ENCODE measurements at regions not wholly inside any gene's neighbourhood (a gene's known extent, or its start where the extent isn't known, plus 50 kb on each side); places are given as distances from the start of the nearest gene placed in this dataset.
"Not testable (repeated sequence)": the region's sequence is repeated elsewhere in the genome, so short reads cannot be mapped to it uniquely, and the experiment has no call there.

DNA sequence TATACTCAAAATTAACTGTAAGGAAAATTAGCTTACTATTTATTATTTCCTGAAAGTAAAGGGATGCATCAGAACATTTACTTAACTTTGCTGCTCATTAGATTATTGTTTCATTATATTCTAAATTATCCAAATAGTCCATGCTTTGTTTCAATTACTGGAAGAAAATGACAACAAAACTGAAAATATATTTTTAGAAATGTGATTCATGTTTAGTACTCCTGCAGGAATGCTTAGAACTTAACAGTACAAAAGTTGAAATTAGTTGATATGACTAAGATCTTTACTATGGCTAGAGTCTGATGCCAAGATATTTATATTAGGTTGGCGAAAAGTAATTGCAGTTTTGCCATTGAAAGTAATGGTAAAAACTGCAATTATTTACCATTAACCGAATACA is 660.5 kb upstream of the PABPC4L start:
- DNase-seq = no peak

DNA sequence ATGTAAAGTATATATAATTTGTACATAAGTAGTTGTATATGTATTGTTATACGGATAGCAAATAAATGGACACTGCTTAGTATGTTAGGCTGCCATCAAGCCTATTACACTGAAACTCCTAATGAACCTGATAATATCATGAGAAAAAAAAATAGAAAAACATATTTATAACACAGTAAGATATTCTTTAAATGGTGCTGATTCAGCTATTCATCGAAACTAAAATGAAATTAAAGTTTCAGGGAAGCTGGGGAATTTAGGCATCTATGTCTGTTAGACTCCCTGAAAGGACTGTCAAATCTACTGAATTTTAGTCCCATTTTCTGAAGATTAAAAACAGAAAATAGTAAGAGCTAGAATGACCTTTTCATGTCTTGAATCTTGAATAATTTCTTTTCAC is 647.1 kb upstream of the PABPC4L start:
- no peak for DNase-seq

DNA sequence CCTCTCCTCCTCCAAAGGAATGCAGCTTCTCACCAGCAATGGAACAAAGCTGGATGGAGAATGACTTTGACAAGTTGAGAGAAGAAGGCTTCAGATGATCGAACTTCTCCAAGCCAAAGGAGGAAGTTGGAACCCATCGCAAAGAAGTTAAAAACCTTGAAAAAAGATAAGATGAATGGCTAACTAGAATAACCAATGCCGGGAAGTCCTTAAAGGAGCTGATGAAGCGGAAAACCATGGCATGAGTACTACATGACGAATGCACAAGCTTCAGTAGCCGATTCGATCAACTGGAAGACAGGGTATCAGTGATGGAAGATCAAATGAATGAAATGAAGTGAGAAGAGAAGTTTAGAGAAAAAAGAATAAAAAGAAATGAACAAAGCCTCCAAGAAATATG is 629.2 kb upstream of the PABPC4L start:
- not testable (repeated sequence) for DNase-seq

DNA sequence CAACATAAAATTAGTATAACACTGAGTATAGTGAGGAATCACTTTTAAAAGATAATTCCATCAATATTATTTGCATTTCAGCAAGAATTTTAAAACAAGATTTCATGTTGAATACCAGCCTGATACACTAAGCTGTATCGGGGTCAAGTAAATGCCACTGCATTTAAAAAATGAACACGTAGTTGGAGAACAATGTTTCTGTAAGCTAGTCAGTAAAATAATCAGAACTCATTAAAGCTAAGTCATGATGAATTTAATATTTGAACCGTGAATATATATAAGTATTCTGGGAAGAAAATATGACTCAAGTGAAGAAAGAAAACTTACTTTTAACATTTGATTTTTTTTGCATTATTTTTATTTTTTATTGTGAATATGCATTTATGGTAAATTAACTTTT is 611.0 kb upstream of the PABPC4L start:
- no peak for DNase-seq

DNA sequence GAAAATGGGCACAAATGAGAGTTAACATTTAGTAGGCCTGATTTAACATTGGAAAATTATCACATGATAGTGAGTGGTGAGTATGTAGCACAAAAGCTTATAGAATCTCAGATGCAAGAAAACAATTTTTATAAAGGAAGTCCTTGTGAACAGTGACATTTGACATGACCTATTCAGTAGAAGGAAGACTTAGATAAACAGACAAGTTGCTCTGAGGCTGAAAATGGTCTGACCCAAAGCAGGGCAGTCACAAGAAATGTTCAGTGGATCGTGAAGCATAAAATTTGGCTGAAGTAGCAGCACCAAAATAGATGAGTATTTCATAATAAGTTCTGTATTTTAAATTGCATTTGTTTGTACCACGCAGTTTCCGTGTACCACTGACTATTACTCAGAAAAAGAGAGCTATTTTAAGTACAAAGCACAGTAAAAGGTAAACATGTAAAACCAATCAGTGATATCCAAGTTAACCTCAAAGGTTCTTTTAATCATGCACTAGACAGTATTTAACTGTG is 605.7 kb upstream of the PABPC4L start:
- DNase-seq = no peak

DNA sequence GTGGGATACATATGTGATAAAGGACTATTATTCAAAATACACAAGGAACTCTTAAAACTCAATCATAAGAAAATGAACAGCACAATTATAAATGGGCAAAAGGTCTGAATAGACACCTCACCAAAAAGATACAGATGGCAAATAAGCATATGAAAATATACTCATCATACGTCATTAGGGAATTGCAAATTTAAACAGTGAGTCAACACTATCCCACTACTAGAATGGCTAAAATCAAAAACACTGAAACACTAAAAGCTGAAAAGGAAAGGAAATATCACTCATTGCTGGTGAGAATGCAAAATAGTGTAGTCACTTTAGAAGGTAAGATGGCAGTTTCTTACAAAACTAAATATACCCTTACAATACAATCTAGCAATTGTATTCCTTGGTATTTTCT is 597.0 kb upstream of the PABPC4L start:
- DNase-seq = no peak

DNA sequence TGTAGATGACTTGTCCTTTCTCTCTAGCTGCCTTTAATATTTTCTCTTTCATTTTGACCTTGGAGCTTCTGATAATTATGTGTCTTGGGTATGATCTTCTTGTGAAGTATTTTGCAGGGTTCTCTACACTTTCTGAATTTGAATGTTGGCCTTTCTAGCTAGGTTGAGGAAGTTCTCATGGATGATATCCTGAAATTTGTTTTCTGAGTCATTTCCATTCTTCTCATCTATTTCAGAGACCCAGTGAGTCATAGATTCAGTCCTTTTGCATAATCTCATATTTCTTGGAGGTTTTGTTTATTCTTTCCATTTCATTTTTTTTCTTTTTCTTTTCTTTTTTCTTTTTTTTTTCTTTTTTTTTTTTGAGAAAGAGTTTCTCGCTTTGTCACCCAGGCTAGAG is 585.7 kb upstream of the PABPC4L start:
- no peak for DNase-seq

DNA sequence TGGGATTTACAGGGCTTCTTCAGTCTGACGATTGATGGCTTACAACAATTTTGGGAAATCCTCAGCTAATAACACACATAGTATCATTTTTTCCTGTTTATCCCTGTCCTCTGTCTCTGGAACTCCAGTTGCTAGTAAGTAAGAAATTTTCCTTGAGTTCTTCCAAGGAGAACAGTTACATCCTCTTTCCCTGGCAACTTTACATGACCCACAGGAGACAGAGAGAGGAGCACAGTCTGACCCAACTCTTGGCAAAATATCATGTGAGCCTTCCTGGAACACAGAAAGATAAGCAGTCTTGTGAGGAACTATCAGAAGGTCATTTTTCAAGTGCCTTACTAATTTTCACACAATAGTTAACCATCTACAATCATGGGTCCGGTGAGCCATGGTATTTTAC is 578.7 kb upstream of the PABPC4L start:
- no peak for DNase-seq

DNA sequence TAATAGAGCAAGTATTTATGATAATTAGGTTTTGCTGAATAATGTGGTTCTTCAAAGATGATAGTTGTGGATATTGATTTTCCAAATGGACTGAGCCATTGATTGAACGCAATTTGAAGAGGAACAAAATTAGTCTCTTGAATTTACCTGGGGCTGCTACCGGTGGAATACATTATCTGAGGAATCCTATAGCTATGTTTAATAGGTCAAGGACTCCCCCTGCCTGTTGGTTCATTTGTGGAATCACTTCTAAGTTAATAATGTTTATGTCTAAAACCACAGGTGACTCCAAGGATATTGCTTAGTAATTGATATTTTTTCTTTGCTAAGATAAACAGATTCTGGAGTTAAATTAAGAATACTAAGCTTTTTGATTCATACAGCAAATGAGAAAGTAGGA is 576.0 kb upstream of the PABPC4L start:
- no peak for DNase-seq

DNA sequence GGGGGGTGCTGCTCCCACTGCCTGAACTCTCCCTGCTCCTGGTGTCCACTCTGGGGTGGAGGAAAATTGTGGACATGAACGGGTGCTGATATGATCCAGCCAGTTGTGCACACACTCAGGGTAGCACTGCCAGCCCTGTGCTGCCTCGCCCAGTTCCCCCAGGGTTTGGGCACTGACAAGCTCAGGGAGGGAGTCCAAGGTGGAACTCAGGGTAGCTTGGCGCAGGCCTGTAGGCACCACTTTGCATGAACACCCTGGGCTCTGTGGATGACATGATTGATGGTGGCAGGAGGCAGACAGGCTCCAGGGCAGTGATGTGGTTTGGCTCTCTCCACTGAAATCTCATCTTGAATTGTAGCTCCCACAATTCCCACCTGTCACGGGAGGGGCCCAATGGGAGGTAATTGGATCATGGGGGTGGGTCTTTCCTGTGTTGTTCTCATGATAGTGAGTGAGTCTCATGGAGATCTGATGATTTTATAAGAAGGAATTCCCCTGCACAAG is 572.0 kb upstream of the PABPC4L start:
- DNase-seq = no peak

DNA sequence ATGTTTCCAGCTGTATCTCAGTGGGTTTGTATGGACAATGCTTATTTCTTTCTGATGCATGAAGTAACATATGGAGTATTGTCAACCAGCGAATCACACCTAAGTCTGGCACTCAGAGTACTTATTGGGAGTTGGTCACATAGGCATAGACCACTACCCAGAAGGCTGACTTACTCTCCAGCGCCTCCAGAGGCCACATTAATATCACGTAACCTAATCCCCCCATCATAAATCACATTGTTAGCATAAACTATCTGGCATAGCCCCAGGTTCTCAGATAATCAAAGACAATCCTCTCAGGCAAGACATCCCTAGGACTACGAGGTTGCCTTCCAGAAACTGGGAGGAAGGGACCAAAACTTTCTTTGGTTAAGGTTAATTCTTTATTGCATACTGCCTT is 560.5 kb upstream of the PABPC4L start:
- DNase-seq = no peak

DNA sequence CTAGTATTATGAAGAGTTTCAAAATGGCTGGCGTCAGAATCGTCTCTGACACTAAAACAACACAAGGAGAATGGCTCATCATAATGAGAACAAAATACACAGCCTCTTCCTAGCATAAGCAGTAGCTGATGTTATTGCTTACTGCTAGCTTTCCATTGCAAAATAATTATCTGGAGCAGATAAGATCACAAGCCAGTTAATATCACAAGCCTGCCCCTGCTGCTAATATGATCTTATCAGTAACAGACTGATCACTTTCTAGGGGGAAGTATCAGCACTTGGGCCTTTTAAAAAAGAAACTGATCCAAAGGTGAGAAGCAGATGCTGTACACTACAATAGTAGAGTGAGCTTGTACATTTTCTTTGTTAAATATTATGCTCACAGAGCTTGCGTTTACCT is 554.8 kb upstream of the PABPC4L start:
- no peak for DNase-seq

DNA sequence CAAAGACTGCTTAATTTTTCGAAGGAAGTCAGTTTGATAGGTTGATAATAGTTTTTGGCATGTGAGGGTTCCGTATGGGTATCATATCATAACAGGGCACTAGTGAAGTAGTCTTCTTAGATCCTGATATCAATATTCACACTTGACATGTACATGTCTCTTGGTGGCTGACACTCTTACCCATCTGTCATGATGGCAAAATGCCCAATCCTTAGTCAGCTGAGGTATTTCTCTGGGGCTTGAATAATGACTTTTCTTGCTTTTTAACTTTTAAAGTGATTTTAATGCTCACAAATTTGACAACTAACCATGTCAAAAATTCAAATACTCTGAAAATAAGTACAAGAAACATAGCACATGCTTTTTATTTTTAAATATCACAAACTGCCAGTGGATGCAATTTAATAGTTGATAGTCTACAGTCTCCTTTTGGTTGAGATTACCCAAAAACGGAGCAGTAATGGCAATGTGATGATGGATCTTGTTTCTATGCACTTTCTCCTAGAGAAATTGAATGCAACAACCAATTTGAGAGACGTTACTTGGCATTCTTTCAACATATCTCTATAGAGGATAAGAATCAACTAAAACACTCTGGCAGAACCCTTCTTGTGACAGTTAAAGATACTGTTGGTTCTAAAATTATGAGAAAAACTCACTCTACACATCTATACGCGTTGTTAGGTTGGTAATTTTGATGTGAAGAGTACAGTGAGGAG is 552.9 kb upstream of the PABPC4L start:
- no peak for DNase-seq

DNA sequence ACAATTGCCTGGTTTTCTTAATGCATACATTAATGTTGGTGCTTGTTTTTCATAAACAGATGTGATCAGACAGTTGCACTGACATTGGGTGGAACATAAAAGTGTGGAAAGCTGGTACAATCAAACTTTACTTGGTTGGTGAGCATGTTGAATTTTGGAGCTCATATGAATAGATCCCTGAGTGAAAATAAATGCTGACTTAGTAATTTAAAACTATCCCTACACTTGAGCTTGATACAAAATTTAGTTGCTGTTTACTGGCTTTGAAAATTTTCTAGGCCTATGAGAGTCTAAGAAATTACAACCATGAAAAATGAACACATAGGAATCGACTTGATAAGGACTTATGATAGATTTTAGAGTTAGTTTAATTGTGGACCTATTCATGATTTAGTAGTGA is 551.8 kb upstream of the PABPC4L start:
- no peak for DNase-seq

DNA sequence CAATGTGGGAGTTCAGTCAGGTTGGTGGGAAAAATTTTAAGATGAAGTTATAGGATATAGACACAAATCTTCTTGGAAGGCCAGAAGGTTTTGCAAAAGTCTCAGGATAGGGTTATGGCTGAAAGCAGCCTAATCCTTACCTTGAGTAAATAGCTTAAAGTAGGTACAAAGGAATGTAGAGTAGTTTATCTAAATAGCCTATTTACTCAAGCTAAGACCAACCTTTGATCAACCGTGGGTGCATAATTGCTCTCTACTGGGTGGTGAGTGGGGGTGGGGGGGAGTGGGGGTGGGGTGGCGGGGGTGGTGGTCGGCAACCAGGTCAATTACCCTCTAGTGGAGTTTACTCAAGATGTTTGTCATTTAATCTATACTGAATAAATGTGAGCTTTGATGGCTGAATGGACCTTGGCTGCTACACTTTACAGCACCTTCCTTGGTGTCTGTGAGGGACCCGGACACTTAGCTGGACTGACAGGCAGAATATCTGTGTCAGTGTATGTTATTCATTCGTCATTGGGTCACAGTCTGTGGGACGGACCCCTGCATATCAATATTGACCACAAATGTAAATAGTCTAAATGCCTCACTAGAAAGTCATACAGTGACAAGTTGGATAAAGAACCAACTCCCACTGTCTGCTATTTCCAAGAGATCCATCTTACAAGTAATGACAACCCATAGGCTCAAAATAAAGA is 545.7 kb upstream of the PABPC4L start:
- no peak for DNase-seq

DNA sequence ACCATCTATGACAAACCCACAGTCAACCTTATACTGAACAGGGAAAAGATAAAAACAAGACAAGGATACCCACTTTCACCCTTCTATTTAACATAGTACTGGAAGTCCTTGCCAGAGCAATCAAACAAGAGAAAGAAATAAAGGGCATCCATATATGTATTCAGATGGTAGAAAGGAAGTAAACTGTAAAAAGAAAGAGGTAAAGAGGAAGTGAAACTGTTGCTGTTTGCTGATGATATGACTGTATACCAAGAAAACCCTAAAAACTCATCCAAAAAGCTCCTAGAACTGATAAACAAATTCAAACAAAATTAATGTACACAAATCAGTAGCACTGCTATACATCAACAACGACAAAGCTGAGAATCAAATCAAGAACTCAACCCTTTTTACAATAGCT is 538.7 kb upstream of the PABPC4L start:
- no peak for DNase-seq

DNA sequence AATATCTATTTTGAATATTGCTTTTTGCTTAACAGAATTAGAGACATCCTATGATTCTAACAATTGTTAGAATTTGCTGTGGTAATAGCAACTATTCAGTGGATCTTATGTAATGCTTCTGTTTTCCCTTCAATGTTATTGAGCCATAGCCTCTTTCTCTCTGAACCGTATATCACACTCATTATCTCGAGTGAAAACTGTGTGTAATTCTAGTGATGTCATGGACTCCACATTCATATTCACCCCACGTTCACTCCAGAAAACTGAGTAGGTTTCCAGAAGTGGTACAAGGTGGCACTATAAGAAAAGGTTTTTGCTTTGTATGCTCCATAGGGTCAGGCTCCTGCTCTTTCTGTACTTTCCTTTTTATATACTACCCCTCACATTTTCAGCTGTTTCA is 534.3 kb upstream of the PABPC4L start:
- no peak for DNase-seq

DNA sequence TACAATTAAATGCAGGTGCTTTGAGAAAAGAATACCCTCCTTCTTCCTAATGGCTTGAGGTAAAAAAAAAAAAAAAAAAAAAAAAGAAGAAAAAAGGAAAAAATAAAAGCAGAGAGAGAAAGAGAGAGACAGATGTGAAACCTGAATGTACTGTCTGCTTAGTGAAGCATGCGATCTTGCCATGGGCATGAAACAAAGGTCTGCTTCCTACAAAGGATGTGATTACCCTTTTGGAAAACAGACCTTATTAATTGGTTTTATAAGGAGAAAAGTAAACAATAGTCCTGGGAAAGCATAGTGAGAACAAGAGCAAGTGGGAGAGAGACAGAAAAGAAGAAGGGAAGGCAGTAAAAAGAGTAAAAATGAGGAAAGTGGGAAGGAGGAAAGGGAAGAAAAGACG is 526.1 kb upstream of the PABPC4L start:
- DNase-seq = no peak

DNA sequence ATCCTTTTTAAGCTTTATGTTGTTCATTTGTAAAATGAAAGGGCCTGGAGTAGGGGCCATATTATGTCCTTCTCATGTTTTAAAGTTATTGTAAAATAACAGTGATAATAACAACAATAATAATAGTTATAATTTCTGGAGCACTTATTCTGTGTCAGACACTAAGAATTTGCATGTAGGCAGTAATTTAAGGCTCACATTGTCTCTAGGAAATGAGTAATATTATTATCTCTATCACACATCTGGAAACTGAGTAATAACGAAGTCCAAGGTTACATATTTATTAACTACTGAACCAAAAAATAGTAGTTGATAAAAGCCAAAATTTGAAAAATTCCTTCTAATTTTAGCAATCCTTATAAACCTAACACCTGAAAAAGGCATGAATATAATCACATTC is 520.7 kb upstream of the PABPC4L start:
- DNase-seq = no peak

DNA sequence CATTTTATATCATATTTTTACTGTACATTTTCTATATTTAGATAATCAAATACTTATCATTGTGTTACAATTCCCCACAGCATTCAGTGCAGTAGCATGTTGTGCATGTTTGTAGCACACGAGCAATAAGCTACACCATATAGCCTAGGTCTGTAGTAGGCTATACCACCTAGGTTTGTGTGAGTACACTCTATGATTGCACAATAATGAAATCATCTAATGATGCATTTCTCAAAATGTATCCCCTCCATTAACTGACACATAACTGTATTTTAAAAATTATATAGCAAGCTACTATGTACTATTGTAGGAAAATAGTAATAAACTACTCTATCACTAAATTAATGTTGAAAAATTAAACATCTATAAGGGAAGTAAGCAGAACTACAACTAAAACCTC is 518.4 kb upstream of the PABPC4L start:
- DNase-seq = no peak

DNA sequence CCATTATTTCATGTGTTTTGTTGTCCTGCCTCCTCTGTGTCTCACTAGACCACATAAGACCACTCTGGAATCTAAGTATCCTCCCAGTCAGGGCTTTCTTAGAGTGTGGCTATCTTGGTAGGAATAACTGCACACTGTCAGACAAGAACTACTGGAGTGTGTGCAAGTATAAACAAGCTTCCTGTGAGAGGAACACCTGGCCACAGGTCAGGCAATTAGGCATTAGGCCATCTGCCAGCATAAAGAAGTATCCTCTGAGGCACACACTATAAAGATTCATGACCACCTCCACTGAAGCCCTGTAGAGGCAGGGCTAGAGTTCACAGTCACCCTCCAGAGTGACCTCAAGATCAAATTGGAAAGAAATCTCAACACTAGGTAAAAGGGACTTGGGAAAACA is 507.0 kb upstream of the PABPC4L start:
- no peak for DNase-seq

DNA sequence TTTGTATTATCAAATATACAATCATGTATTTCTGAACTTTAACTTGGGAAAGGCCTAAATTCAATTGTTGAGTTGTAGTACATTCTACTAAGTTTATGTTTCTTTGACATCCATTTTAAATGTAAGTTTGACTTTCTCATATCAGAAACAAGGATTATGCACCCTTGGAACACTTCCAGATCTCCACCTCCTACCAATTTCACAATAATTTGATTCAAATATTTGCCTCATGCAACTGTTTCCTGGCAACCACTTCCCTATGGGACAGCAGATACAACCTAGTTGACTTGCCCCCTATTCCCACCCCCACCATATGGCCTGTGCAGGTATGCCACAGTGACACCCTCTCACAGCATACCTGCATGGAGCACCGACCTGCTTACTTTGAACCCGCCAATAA is 506.4 kb upstream of the PABPC4L start:
- DNase-seq = no peak

DNA sequence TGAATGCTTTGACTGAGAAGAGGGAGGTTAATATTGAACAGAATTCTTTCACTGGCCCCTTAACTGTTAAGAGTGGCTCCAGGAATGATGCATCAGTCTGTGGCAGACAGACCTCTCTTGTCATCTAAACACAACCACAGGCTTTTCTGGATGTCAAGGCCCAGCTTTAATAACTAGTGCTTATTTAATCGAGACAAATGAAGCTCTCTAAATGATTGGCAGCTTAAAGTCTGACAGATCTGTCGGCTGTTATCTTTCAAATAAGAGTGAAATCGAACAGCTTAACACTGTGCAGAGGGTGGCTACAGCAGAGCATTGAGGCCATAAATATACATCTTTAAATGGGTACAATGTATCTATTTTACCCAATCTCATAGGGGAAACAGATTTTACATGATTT is 500.8 kb upstream of the PABPC4L start:
- no peak for DNase-seq

DNA sequence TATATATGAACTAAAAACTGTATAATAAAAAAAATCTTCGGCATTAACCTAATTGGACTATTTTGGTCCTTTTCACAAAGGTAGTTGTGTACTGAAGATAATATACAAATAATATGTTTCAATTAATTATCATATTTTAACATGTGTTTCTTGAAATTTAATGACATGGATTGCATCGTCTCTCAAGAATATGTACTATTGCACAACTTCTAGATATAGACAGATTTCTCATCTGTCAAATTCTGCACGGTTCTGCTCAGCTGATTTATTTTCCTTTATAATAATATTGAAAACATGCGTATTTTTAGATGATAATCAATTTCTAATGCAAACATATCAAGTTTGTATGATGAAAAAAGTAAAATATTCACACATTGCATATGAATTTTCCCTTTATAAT is 498.7 kb upstream of the PABPC4L start:
- no peak for DNase-seq

DNA sequence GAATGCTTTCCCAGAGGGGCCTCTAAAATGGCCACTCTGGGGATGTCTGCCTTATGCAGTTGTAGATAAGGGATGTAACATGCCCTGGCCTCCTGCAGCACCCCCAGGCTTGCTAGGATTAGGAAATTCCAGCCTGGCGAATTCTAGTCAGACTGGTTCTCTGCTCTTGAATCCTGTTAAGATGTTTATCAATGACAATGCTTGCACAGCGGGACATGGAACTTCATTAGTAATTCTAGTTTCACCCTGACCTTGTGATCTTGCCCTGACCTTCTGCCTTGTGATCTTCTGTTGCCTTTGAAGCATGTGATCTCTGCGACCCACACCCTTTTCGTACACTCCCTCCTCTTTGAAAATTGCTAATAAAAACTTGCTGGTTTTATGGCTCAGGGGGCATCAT is 497.2 kb upstream of the PABPC4L start:
- not testable (repeated sequence) for DNase-seq
